ENCODE measurements at regions not wholly inside any gene's neighbourhood (a gene's known extent, or its start where the extent isn't known, plus 50 kb on each side); places are given as distances from the start of the nearest gene placed in this dataset.

- TF ChIP-seq ATF2 (IDR thresholded peaks at IDR 0.05; ENCODE audit: low read length) (no peak), SP1 (IDR thresholded peaks at IDR 0.05; ENCODE audit: low read depth, low read length) (no peak), E2F6 (IDR thresholded peaks at IDR 0.05) (no peak), CTCF (IDR thresholded peaks at IDR 0.05; ENCODE audit: control extremely low read depth in 1 of 3, insufficient read depth in 1 of 3, low read depth in 1 of 3, low read length in 3 of 3) (no peak), RAD21 (IDR thresholded peaks at IDR 0.05 in 1 of 2, conservative IDR thresholded peaks at IDR 0.05 in 1 of 2; ENCODE audit: low read depth in 2 of 2, low read length in 2 of 2) (no peak), RBBP5 (IDR thresholded peaks at IDR 0.05; ENCODE audit: borderline replicate concordance, low read depth, low read length) (no peak), BCL11A (IDR thresholded peaks at IDR 0.05; ENCODE audit: low read depth in 2 of 2, low read length in 2 of 2) (no peak), SRF (IDR thresholded peaks at IDR 0.05; ENCODE audit: low read depth, low read length) (no peak), MAFK (IDR thresholded peaks at IDR 0.05; ENCODE audit: low read depth, low read length) (no peak), EGR1 (IDR thresholded peaks at IDR 0.05; ENCODE audit: borderline replicate concordance, low read depth, low read length) (no peak), TAF1 (IDR thresholded peaks at IDR 0.05; ENCODE audit: low read depth, low read length) (no peak)
- TF ChIP-seq, protein P1, sequence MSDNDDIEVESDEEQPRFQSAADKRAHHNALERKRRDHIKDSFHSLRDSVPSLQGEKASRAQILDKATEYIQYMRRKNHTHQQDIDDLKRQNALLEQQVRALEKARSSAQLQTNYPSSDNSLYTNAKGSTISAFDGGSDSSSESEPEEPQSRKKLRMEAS (IDR thresholded peaks at IDR 0.05), result no peak
Observed at GRCh38 chr10:107771066-107771465, 606.6 kb upstream of the SORCS1 start.
